K562 (cell line): ENCODE measurements at regions not wholly inside any gene's neighbourhood (a gene's known extent, or its start where the extent isn't known, plus 50 kb on each side); places are given as distances from the start of the nearest gene placed in this dataset.

Source experiments
- ATAC-seq: fragments of 200-7000 bp; cut with Tn5 transposase; 3 replicates; pipeline ENCODE4 v1.9.1; 2020; ENCODE audit warnings: moderate library complexity
- BruUV-seq: library from RNA; stranded (reverse); fragments of 400-500 nt; replicated peaks from 2 replicates; lab custom pipeline; 2021; lab: Mats Ljungman, UMichigan
- CTCF ChIA-PET: fragments of 300-600 bp; formaldehyde crosslinking; extraction: SDS; loops from one replicate; lab custom pipeline; 2021; ENCODE audit warnings: low intra/inter-chr PET ratio; lab: Yijun Ruan, JAX
- POLR2A ChIA-PET: fragments of 300-600, 350-650 bp; sonication (Branson Sonifier 250); formaldehyde crosslinking; extraction: SDS; loops from one replicate; lab custom pipeline; 2021; ENCODE audit warnings: antibody characterized with exemption, inconsistent platforms; lab: Yijun Ruan, JAX
- DNase-seq, 4 experiments: peaks; one replicate each; pipeline versions ENCODE4 v3.0.0 to v3.0.0-alpha.2; 2011 to 2018; ENCODE audit warnings: low spot score in 3 of 4, mixed read lengths in 3 of 4; ENCODE audit errors: extremely low read depth in 1 of 4
- FAIRE-seq: peaks from 2 replicates; lab custom pipeline; 2011; peaks lifted over from hg19 to GRCh38; lab: Jason Lieb, UNC
- H2AFZ ChIP-seq: 2 replicates; pipeline ENCODE4 v1.6.0; 2011; ENCODE audit warnings: low read depth, low read length, control low read depth, inconsistent platforms
- H3K27ac ChIP-seq: fragments of 200-600 bp; 3 replicates; pipeline ENCODE4 v1.8.0; 2011; ENCODE audit warnings: low read depth, mild to moderate bottlenecking, control low read depth, inconsistent platforms, low read length, moderate library complexity, mixed read lengths; ENCODE audit errors: extremely low read depth
- H3K27me3 ChIP-seq, 2 experiments: fragments of 300-600 bp in 1 of 2; 2 replicates in 1 of 2; 3 replicates in 1 of 2; pipeline versions ENCODE4 v1.6.0 to v1.8.0; 2011; ENCODE audit warnings: inconsistent platforms in 2 of 2, low read length in 2 of 2, mild to moderate bottlenecking in 1 of 2, mixed read lengths in 1 of 2, moderate library complexity in 1 of 2; ENCODE audit not compliant: control insufficient read depth in 2 of 2, insufficient read depth in 2 of 2
- H3K36me3 ChIP-seq: fragments of 300-600 bp; 3 replicates; pipeline ENCODE4 v1.8.0; 2011; ENCODE audit warnings: mild to moderate bottlenecking, low read length, inconsistent platforms; ENCODE audit not compliant: control insufficient read depth, insufficient read depth
- H3K4me1 ChIP-seq, 2 experiments: fragments of 200-600 bp in 1 of 2; replicated peaks in 1 of 2; 2 replicates in 1 of 2; 3 replicates in 1 of 2; pipeline versions ENCODE4 v1.5.1 to v1.8.0; 2011; ENCODE audit warnings: inconsistent platforms in 2 of 2, low read length in 2 of 2, mild to moderate bottlenecking in 1 of 2, mixed read lengths in 1 of 2, moderate library complexity in 1 of 2; ENCODE audit not compliant: control insufficient read depth in 2 of 2, insufficient read depth in 2 of 2
- H3K4me2 ChIP-seq: 2 replicates; pipeline ENCODE4 v1.6.1; 2011; ENCODE audit warnings: low read length, control low read depth, inconsistent platforms, mixed read lengths; ENCODE audit not compliant: insufficient read depth
- H3K4me3 ChIP-seq: fragments of 200-600 bp; sonication (generic), shearing (Covaris generic); 2 replicates; pipeline ENCODE4 v1.5.1; 2016; ENCODE audit warnings: control low read depth, inconsistent platforms
- H3K79me2 ChIP-seq: fragments of 200-600 bp; 3 replicates; pipeline ENCODE4 v1.8.0; 2011; ENCODE audit warnings: low read length, inconsistent platforms; ENCODE audit not compliant: control insufficient read depth, insufficient read depth
- H3K9ac ChIP-seq, 2 experiments: 2 replicates each; pipeline versions ENCODE4 v1.6.0 to v1.6.1; 2011; ENCODE audit warnings: low read depth in 2 of 2, low read length in 2 of 2, control low read depth in 1 of 2, inconsistent platforms in 1 of 2, mild to moderate bottlenecking in 1 of 2, mixed read lengths in 1 of 2; ENCODE audit not compliant: insufficient read depth in 1 of 2
- H3K9me1 ChIP-seq: one replicate; pipeline ENCODE4 v1.6.0; 2011; ENCODE audit warnings: inconsistent platforms, mild to moderate bottlenecking, low read length, moderate library complexity; ENCODE audit not compliant: control insufficient read depth, insufficient read depth
- H3K9me3 ChIP-seq: replicated peaks from 2 replicates; pipeline ENCODE4 v1.5.1; 2011; ENCODE audit warnings: low read depth, low read length, inconsistent platforms; ENCODE audit not compliant: control insufficient read depth, insufficient read depth
- H4K20me1 ChIP-seq: replicated peaks from 2 replicates; pipeline ENCODE4 v1.6.1; 2011; ENCODE audit warnings: low read length, inconsistent platforms, mixed read lengths; ENCODE audit not compliant: control insufficient read depth, insufficient read depth
- ATF7 ChIP-seq: fragments of 450-650 bp; IDR thresholded peaks from 2 replicates; pipeline ENCODE4 v1.7.1; 2014; ENCODE audit warnings: mild to moderate bottlenecking, moderate library complexity
- BRD9 ChIP-seq: fragments of 450-650 bp; IDR thresholded peaks from 2 replicates; pipeline ENCODE4 v1.6.1; 2018; ENCODE audit warnings: low read depth; ENCODE audit not compliant: partially characterized antibody
- CREB3 ChIP-seq: fragments of 450-650 bp; conservative IDR thresholded peaks from 2 replicates; pipeline ENCODE4 v1.6.1; 2016; ENCODE audit warnings: missing genetic modification characterization, low read depth, mild to moderate bottlenecking, missing compliant biosample characterization, moderate library complexity
- CTCF ChIP-seq, 3 experiments: IDR thresholded peaks in 2 of 3; conservative IDR thresholded peaks in 1 of 3; 2 replicates each; pipeline ENCODE4 v1.5.1; 2011 to 2012; ENCODE audit warnings: low read length in 3 of 3, mild to moderate bottlenecking in 3 of 3, control low read depth in 2 of 3, improper control_type of control experiment in 1 of 3, inconsistent platforms in 1 of 3, low read depth in 1 of 3, mixed read lengths in 1 of 3, moderate library complexity in 1 of 3; ENCODE audit not compliant: insufficient read depth in 2 of 3
- E2F6 ChIP-seq, 2 experiments: IDR thresholded peaks; 2 replicates each; pipeline ENCODE4 v1.6.1; 2011; ENCODE audit warnings: borderline replicate concordance in 1 of 2, control low read depth in 1 of 2, low read depth in 1 of 2, low read length in 1 of 2, mild to moderate bottlenecking in 1 of 2, mixed read lengths in 1 of 2, moderate library complexity in 1 of 2; ENCODE audit not compliant: insufficient read depth in 1 of 2, insufficient read length in 1 of 2, poor library complexity in 1 of 2, severe bottlenecking in 1 of 2; ENCODE audit errors: extremely low read depth in 1 of 2
- KDM1A ChIP-seq, 2 experiments: fragments of 450-650 bp; IDR thresholded peaks; 2 replicates each; pipeline ENCODE4 v1.6.1; 2016; ENCODE audit warnings: mild to moderate bottlenecking in 2 of 2
- RFX1 ChIP-seq: fragments of 450-650 bp; IDR thresholded peaks from 2 replicates; pipeline ENCODE4 v1.6.1; 2016; ENCODE audit warnings: mild to moderate bottlenecking, moderate library complexity
- WGBS: fragments of 100-300 bp; shearing (Covaris generic); methylation state at CpG from one replicate; pipeline ENCODE4 v1.1.6; 2016; ENCODE audit warnings: low coverage, mixed read lengths; ENCODE audit not compliant: insufficient coverage; ENCODE audit errors: missing lambda C conversion rate; 5-methylcytosine and 5-hydroxymethylcytosine counted together
- in situ Hi-C: fragments of 300-500 bp; cut with MboI; formaldehyde crosslinking; loops from 4 replicates; pipeline ENCODE4 v1.15.0; 2018; ENCODE audit warnings: inconsistent platforms, mixed read lengths
- intact Hi-C: fragments of 100-400 bp; cut with micrococcal nuclease; formaldehyde crosslinking; loops from 2 replicates; pipeline ENCODE4 v1.14.2; 2022

GRCh38 chr7:41892356-41893100 is 189.6 kb upstream of the INHBA start:
- ChIA-PET POLR2A (no interaction called here), CTCF (no interaction called here)
- no peaks in the 10 kb centered on the region for H3K9me3 ChIP-seq
- no peak overlapping the region for H3K4me3 ChIP-seq
- H3K4me1 ChIP-seq: no peaks in the 10 kb centered on the region
- H4K20me1 ChIP-seq: no peaks in the 10 kb centered on the region
- BruUV-seq: no TSS peak
- intact Hi-C loops: no loop called here
- in situ Hi-C loops: no loop called here
- no peaks in the 10 kb centered on the region for H3K79me2 ChIP-seq
- no peaks in the 10 kb centered on the region for H3K9me1 ChIP-seq
- DNase-seq (peak; percentile 11 to 23 (median 18)), ATAC-seq (peak; percentile 79), FAIRE-seq (no peak)
- no peak overlapping the region for H3K4me2 ChIP-seq
- no peak overlapping the region for H2AFZ ChIP-seq
- 0% methylated on average over 2 of the region's 2 CpGs for WGBS
- no peak overlapping the region for H3K9ac ChIP-seq
- peak; percentile 22 to 39 (median 36); a peak in 3 of 6 replicates for TF ChIP-seq CTCF (IDR thresholded peaks at IDR 0.05 in 2 of 3, conservative IDR thresholded peaks at IDR 0.05 in 1 of 3; ENCODE audit: insufficient read depth in 2 of 3, low read depth in 1 of 3, low read length in 3 of 3)
- no peak for TF ChIP-seq KDM1A (IDR thresholded peaks at IDR 0.05)
- 0 out of 2 replicates have a peak, but pooled peaks have one; percentile 7 for TF ChIP-seq RFX1
- no peak for TF ChIP-seq CREB3 (tag)
- TF ChIP-seq BRD9: no peak
- no peak for TF ChIP-seq ATF7
- no peak for TF ChIP-seq E2F6 (IDR thresholded peaks at IDR 0.05; ENCODE audit: borderline replicate concordance in 1 of 2, extremely low read depth in 1 of 2, insufficient read depth in 1 of 2, insufficient read length in 1 of 2, low read depth in 1 of 2, low read length in 1 of 2, poor library complexity in 1 of 2, severe bottlenecking in 1 of 2)
- H3K27ac ChIP-seq: no peak overlapping the region
- peaks cover 0 to 4% of the 10 kb centered on the region in 2 experiments; a peak in 1 of 5 replicates for H3K27me3 ChIP-seq
- H3K36me3 ChIP-seq: no peaks in the 10 kb centered on the region
